Superior temporal gyrus (tissue), 1 donor: ENCODE measurements at regions not wholly inside any gene's neighbourhood (a gene's known extent, or its start where the extent isn't known, plus 50 kb on each side); places are given as distances from the start of the nearest gene placed in this dataset.
"Not testable (repeated sequence)": the region's sequence is repeated elsewhere in the genome, so short reads cannot be mapped to it uniquely, and the experiment has no call there.

Experiments
- DNase-seq: peaks from one replicate; pipeline ENCODE4 v3.0.0-alpha.2; 2016; ENCODE audit errors: extremely low spot score

- no peak for DNase-seq
Observed at GRCh38 chr5:112573441-112573840, 154.4 kb upstream of the EPB41L4A start.

- DNase-seq, result no peak
Observed at GRCh38 chr5:112574536-112574935, 155.5 kb upstream of the EPB41L4A start.

- DNase-seq, result peak; percentile 34
Observed at GRCh38 chr5:112576298-112576925, 157.3 kb upstream of the EPB41L4A start.

- DNase-seq, result no peak
Observed at GRCh38 chr5:112579599-112580170, 158.0 kb upstream of the APC start.

- no peak for DNase-seq
Observed at GRCh38 chr5:112581811-112582320, 155.8 kb upstream of the APC start.

GRCh38 chr5:112583166-112583565 lies 154.5 kb upstream of the APC start:
- DNase-seq, result no peak

GRCh38 chr5:112584781-112585180 lies 152.9 kb upstream of the APC start:
- no peak for DNase-seq

- no peak for DNase-seq
Observed at GRCh38 chr5:112586596-112587062, 151.1 kb upstream of the APC start.

- DNase-seq, result not testable (repeated sequence)
Observed at GRCh38 chr5:112590858-112591257, 146.8 kb upstream of the APC start.

- DNase-seq, result peak; percentile 74
Observed at GRCh38 chr5:112594095-112594850, 143.4 kb upstream of the APC start.

- DNase-seq, result no peak
Observed at GRCh38 chr5:112594941-112595340, 142.7 kb upstream of the APC start.

GRCh38 chr5:112597831-112598230 lies 139.9 kb upstream of the APC start:
- no peak for DNase-seq

GRCh38 chr5:112600510-112600909 lies 137.2 kb upstream of the APC start:
- DNase-seq, result not testable (repeated sequence)

GRCh38 chr5:112604732-112605630 lies 132.7 kb upstream of the APC start:
- peak; percentile 67 for DNase-seq

- no peak for DNase-seq
Observed at GRCh38 chr5:112608975-112609374, 128.7 kb upstream of the APC start.

GRCh38 chr5:112612663-112613062 lies 125.0 kb upstream of the APC start:
- DNase-seq, result no peak

GRCh38 chr5:112614285-112614684 lies 123.4 kb upstream of the APC start:
- no peak for DNase-seq

GRCh38 chr5:112614986-112615385 lies 122.7 kb upstream of the APC start:
- no peak for DNase-seq

- no peak for DNase-seq
Observed at GRCh38 chr5:112616812-112617547, 120.7 kb upstream of the APC start.

- no peak for DNase-seq
Observed at GRCh38 chr5:112625246-112625645, 112.4 kb upstream of the APC start.
